ENCODE measurements at regions not wholly inside any gene's neighbourhood (a gene's known extent, or its start where the extent isn't known, plus 50 kb on each side); places are given as distances from the start of the nearest gene placed in this dataset.

DNA sequence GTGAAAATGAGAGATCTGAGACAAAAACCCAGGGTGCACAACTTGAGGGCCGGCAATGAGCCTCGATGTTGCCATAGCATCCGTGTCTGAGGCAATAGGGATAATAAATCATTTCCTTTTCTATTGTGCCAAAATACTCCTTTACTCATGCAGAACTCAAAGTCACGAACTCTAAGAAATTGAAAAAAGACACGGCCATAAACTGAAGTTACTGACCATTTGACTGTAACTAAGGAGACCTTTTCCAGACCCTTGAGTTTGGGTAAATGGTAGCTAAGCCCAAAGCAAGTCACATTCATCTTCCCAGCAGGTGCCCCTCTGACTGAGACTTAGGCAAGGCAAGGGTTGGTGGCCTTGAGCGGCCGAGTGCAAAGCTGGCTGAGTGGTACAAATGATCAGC is 141.2 kb upstream of the SLCO3A1 start:
- H2AFZ ChIP-seq (ENCODE audit: low read depth), result no peak overlapping the region
- no peaks in the 10 kb centered on the region for H3K4me1 ChIP-seq (ENCODE audit: control insufficient read depth in 1 of 2, insufficient read depth in 2 of 2, low read depth in 1 of 2, low read length in 1 of 2)
- no peaks in the 10 kb centered on the region for H3K36me3 ChIP-seq (replicated peaks in 1 of 2; ENCODE audit: control insufficient read depth in 1 of 2, insufficient read depth in 2 of 2, low read length in 1 of 2)
- CTCF ChIA-PET, result interaction anchor here (0.9 to 1.7 kb wide), 2 partner anchors 12 to 365 kb away, joined by 4 to 6 read pairs; no protein-coding TSS in a partner anchor
- 59% methylated on average over 7 of the region's 7 CpGs for WGBS (ENCODE audit: low lambda C conversion rate)
- POLR2A ChIA-PET, result no interaction called here
- no peak overlapping the region for H3K4me2 ChIP-seq
- TF ChIP-seq RXRA (IDR thresholded peaks at IDR 0.05; ENCODE audit: borderline replicate concordance, low read depth) (no peak), TCF12 (IDR thresholded peaks at IDR 0.05) (no peak), CHD2 (IDR thresholded peaks at IDR 0.05; ENCODE audit: low read length, partially characterized antibody) (no peak), RAD21 (IDR thresholded peaks at IDR 0.05; ENCODE audit: low read length) (no peak), MXI1 (IDR thresholded peaks at IDR 0.05; ENCODE audit: low read depth, low read length) (no peak), JUND (IDR thresholded peaks at IDR 0.05) (no peak)
- TF ChIP-seq, protein P1, sequence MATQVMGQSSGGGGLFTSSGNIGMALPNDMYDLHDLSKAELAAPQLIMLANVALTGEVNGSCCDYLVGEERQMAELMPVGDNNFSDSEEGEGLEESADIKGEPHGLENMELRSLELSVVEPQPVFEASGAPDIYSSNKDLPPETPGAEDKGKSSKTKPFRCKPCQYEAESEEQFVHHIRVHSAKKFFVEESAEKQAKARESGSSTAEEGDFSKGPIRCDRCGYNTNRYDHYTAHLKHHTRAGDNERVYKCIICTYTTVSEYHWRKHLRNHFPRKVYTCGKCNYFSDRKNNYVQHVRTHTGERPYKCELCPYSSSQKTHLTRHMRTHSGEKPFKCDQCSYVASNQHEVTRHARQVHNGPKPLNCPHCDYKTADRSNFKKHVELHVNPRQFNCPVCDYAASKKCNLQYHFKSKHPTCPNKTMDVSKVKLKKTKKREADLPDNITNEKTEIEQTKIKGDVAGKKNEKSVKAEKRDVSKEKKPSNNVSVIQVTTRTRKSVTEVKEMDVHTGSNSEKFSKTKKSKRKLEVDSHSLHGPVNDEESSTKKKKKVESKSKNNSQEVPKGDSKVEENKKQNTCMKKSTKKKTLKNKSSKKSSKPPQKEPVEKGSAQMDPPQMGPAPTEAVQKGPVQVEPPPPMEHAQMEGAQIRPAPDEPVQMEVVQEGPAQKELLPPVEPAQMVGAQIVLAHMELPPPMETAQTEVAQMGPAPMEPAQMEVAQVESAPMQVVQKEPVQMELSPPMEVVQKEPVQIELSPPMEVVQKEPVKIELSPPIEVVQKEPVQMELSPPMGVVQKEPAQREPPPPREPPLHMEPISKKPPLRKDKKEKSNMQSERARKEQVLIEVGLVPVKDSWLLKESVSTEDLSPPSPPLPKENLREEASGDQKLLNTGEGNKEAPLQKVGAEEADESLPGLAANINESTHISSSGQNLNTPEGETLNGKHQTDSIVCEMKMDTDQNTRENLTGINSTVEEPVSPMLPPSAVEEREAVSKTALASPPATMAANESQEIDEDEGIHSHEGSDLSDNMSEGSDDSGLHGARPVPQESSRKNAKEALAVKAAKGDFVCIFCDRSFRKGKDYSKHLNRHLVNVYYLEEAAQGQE (IDR thresholded peaks at IDR 0.05; ENCODE audit: low read depth, low read length), result no peak
- TF ChIP-seq, protein P2, sequence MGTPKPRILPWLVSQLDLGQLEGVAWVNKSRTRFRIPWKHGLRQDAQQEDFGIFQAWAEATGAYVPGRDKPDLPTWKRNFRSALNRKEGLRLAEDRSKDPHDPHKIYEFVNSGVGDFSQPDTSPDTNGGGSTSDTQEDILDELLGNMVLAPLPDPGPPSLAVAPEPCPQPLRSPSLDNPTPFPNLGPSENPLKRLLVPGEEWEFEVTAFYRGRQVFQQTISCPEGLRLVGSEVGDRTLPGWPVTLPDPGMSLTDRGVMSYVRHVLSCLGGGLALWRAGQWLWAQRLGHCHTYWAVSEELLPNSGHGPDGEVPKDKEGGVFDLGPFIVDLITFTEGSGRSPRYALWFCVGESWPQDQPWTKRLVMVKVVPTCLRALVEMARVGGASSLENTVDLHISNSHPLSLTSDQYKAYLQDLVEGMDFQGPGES (IDR thresholded peaks at IDR 0.05; ENCODE audit: low read depth, low read length), result no peak
- no peaks in the 10 kb centered on the region for H3K27me3 ChIP-seq (ENCODE audit: insufficient read depth)
- no peak overlapping the region for H3K9ac ChIP-seq
- H3K9me3 ChIP-seq, result no peaks in the 10 kb centered on the region
- DNase-seq, result no peak
- H3K4me3 ChIP-seq (ENCODE audit: low read depth in 2 of 2, low read length in 1 of 2), result no peak overlapping the region
- H4K20me1 ChIP-seq (ENCODE audit: insufficient read depth), result no peaks in the 10 kb centered on the region
- no peak overlapping the region for H3K27ac ChIP-seq (ENCODE audit: low read depth in 2 of 2, low read length in 1 of 2)
- no peaks in the 10 kb centered on the region for H3K9me2 ChIP-seq
- H3F3A ChIP-seq (replicated peaks; ENCODE audit: insufficient read depth), result no peaks in the 10 kb centered on the region
- no peaks in the 10 kb centered on the region for H3K79me2 ChIP-seq (ENCODE audit: insufficient read depth)

DNA sequence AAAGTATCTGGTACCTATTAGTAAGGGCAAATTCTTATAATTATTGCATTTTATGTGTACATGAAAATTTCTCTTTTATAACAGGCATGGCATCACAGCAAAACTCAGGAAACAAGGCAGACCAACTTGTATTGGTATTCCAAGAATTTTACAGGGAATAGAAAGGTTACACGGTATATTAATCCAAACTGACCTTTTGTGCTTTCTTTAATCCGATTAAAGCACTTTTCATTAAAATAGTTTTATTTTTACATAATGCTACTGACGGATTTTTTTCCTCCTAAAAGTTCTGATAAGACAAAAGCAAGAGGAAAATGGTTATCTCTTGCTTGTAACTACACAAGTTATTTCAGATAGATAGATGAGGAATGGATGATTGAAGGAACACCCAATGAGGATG is 137.0 kb upstream of the SLCO3A1 start:
- DNase-seq, result no peak
- no peaks in the 10 kb centered on the region for H3K9me3 ChIP-seq
- no peak overlapping the region for H3K27ac ChIP-seq (ENCODE audit: low read depth in 2 of 2, low read length in 1 of 2)
- TF ChIP-seq MEF2A (IDR thresholded peaks at IDR 0.05; ENCODE audit: borderline replicate concordance, low read depth) (no peak), CHD2 (IDR thresholded peaks at IDR 0.05; ENCODE audit: low read length, partially characterized antibody) (no peak), TEAD4 (IDR thresholded peaks at IDR 0.05; ENCODE audit: borderline replicate concordance, insufficient read depth) (no peak), FOXJ3 (CRISPR knock-in tag; IDR thresholded peaks at IDR 0.05) (no peak), RFX5 (IDR thresholded peaks at IDR 0.05; ENCODE audit: low read length) (no peak), FOSL2 (IDR thresholded peaks at IDR 0.05; ENCODE audit: borderline replicate concordance, low read depth) (no peak), TAF1 (IDR thresholded peaks at IDR 0.05; ENCODE audit: borderline replicate concordance, low read depth, low read length) (no peak)
- TF ChIP-seq, protein P1 (IDR thresholded peaks at IDR 0.05; ENCODE audit: low read depth, low read length), result no peak
- TF ChIP-seq, protein P3, sequence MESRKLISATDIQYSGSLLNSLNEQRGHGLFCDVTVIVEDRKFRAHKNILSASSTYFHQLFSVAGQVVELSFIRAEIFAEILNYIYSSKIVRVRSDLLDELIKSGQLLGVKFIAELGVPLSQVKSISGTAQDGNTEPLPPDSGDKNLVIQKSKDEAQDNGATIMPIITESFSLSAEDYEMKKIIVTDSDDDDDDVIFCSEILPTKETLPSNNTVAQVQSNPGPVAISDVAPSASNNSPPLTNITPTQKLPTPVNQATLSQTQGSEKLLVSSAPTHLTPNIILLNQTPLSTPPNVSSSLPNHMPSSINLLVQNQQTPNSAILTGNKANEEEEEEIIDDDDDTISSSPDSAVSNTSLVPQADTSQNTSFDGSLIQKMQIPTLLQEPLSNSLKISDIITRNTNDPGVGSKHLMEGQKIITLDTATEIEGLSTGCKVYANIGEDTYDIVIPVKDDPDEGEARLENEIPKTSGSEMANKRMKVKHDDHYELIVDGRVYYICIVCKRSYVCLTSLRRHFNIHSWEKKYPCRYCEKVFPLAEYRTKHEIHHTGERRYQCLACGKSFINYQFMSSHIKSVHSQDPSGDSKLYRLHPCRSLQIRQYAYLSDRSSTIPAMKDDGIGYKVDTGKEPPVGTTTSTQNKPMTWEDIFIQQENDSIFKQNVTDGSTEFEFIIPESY (IDR thresholded peaks at IDR 0.05; ENCODE audit: borderline replicate concordance, low read depth), result no peak
- ChIA-PET POLR2A (no interaction called here), CTCF (interaction anchor here (2.0 kb wide), 1 partner anchor 10 kb away, joined by 10 read pairs; no protein-coding TSS in a partner anchor)
- H3K4me1 ChIP-seq (ENCODE audit: control insufficient read depth in 1 of 2, insufficient read depth in 2 of 2, low read depth in 1 of 2, low read length in 1 of 2), result no peaks in the 10 kb centered on the region
- H2AFZ ChIP-seq (ENCODE audit: low read depth), result no peak overlapping the region
- no peaks in the 10 kb centered on the region for H3F3A ChIP-seq (replicated peaks; ENCODE audit: insufficient read depth)
- no peaks in the 10 kb centered on the region for H4K20me1 ChIP-seq (ENCODE audit: insufficient read depth)
- H3K79me2 ChIP-seq (ENCODE audit: insufficient read depth), result no peaks in the 10 kb centered on the region
- no peaks in the 10 kb centered on the region for H3K9me2 ChIP-seq
- H3K27me3 ChIP-seq (ENCODE audit: insufficient read depth), result no peaks in the 10 kb centered on the region; the same call in 1 of the 2 replicates
- WGBS (ENCODE audit: low lambda C conversion rate), result 11% methylated on average over 3 of the region's 3 CpGs
- H3K4me2 ChIP-seq, result no peak overlapping the region
- no peak overlapping the region for H3K4me3 ChIP-seq (ENCODE audit: low read depth in 2 of 2, low read length in 1 of 2)
- no peaks in the 10 kb centered on the region for H3K36me3 ChIP-seq (replicated peaks in 1 of 2; ENCODE audit: control insufficient read depth in 1 of 2, insufficient read depth in 2 of 2, low read length in 1 of 2)
- no peak overlapping the region for H3K9ac ChIP-seq
